ENCODE measurements at regions not wholly inside any gene's neighbourhood (a gene's known extent, or its start where the extent isn't known, plus 50 kb on each side); places are given as distances from the start of the nearest gene placed in this dataset.

- TF ChIP-seq, protein P1, sequence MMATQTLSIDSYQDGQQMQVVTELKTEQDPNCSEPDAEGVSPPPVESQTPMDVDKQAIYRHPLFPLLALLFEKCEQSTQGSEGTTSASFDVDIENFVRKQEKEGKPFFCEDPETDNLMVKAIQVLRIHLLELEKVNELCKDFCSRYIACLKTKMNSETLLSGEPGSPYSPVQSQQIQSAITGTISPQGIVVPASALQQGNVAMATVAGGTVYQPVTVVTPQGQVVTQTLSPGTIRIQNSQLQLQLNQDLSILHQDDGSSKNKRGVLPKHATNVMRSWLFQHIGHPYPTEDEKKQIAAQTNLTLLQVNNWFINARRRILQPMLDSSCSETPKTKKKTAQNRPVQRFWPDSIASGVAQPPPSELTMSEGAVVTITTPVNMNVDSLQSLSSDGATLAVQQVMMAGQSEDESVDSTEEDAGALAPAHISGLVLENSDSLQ (IDR thresholded peaks at IDR 0.05) = peak; percentile 58; the same call in 1 of the 2 replicates
- TF ChIP-seq BHLHE40 (IDR thresholded peaks at IDR 0.05; ENCODE audit: borderline replicate concordance in 1 of 2, low read depth in 2 of 2, low read length in 1 of 2) (peak; percentile 68 to 69; a peak in 3 of 4 replicates), SMARCA5 (IDR thresholded peaks at IDR 0.05) (no peak), NR2C2 (IDR thresholded peaks at IDR 0.05; ENCODE audit: borderline replicate concordance, control insufficient read depth, insufficient read length, low read depth) (no peak), YBX1 (IDR thresholded peaks at IDR 0.05) (no peak), MAX (IDR thresholded peaks at IDR 0.05; ENCODE audit: low read depth, low read length) (no peak), FOS (IDR thresholded peaks at IDR 0.05; ENCODE audit: borderline replicate concordance, extremely low read depth, insufficient read length) (no peak), FOXM1 (IDR thresholded peaks at IDR 0.05; ENCODE audit: low read depth, low read length) (no peak), CHD1 (IDR thresholded peaks at IDR 0.05; ENCODE audit: low read depth, low read length) (no peak), TBL1XR1 (IDR thresholded peaks at IDR 0.05; ENCODE audit: low read depth, low read length) (peak; percentile 32; the same call in 1 of the 2 replicates), STAT3 (IDR thresholded peaks at IDR 0.05; ENCODE audit: low read depth, low read length) (no peak), ZBED1 (IDR thresholded peaks at IDR 0.05; ENCODE audit: borderline replicate concordance) (no peak), ETV6 (conservative IDR thresholded peaks at IDR 0.05 in 1 of 2, IDR thresholded peaks at IDR 0.05 in 1 of 2; ENCODE audit: borderline replicate concordance in 1 of 2, low read depth in 1 of 2) (no peak), ATF2 (IDR thresholded peaks at IDR 0.05; ENCODE audit: low read length) (peak; percentile 20; the same call in 1 of the 2 replicates), SUPT20H (IDR thresholded peaks at IDR 0.05; ENCODE audit: borderline replicate concordance, control insufficient read depth, low read depth, low read length) (no peak), BCLAF1 (IDR thresholded peaks at IDR 0.05) (no peak), PAX5 (IDR thresholded peaks at IDR 0.05; ENCODE audit: borderline replicate concordance, low read depth, low read length) (peak; percentile 78), STAT1 (conservative IDR thresholded peaks at IDR 0.05) (no peak), ZNF384 (IDR thresholded peaks at IDR 0.05; ENCODE audit: borderline replicate concordance, low read depth, low read length) (no peak), EP300 (IDR thresholded peaks at IDR 0.05; ENCODE audit: borderline replicate concordance in 1 of 2, control insufficient read depth in 1 of 2, low read depth in 2 of 2, low read length in 2 of 2) (peak; percentile 85 to 94; a peak in 3 of 4 replicates), SMAD1 (IDR thresholded peaks at IDR 0.05; ENCODE audit: low read depth, partially characterized antibody) (no peak)
- TF ChIP-seq, protein P2, sequence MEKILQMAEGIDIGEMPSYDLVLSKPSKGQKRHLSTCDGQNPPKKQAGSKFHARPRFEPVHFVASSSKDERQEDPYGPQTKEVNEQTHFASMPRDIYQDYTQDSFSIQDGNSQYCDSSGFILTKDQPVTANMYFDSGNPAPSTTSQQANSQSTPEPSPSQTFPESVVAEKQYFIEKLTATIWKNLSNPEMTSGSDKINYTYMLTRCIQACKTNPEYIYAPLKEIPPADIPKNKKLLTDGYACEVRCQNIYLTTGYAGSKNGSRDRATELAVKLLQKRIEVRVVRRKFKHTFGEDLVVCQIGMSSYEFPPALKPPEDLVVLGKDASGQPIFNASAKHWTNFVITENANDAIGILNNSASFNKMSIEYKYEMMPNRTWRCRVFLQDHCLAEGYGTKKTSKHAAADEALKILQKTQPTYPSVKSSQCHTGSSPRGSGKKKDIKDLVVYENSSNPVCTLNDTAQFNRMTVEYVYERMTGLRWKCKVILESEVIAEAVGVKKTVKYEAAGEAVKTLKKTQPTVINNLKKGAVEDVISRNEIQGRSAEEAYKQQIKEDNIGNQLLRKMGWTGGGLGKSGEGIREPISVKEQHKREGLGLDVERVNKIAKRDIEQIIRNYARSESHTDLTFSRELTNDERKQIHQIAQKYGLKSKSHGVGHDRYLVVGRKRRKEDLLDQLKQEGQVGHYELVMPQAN (conservative IDR thresholded peaks at IDR 0.05) = no peak
Observed at GRCh38 chr13:66138172-66138811, 1091.8 kb downstream of the PCDH9 start (continued).
